ENCODE measurements at regions not wholly inside any gene's neighbourhood (a gene's known extent, or its start where the extent isn't known, plus 50 kb on each side); places are given as distances from the start of the nearest gene placed in this dataset.

DNA sequence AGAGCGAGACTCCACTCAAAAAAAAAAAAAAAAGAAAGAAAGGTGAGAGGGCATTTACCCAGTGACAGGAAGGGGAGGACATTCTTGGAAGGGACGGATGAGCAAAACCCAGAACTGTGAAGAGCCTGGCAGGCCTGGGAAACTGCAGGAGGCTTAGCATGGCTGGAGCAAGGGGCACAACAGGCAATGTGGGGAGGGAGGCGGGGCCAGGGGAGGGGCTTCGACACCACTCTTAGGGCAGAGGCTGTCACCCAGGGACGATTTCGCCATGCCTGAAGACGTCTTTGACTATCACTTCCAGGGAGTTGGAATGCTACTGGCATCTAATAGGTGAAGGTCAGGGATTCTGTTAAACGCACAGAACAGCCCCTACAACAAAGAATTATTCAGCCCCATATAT is 184.0 kb downstream of the HUNK start:
- CTCF ChIA-PET = no interaction called here
- Histone ChIP-seq H3K4me1 (ENCODE audit: control insufficient read depth, insufficient read depth, low read length) (no peaks in the 10 kb centered on the region), H3K36me3 (ENCODE audit: control insufficient read depth in 2 of 2, insufficient read depth in 1 of 2, low read length in 2 of 2) (no peaks in the 10 kb centered on the region), H3K4me3 (ENCODE audit: low read depth, low read length) (no peak overlapping the region), H3K27ac (ENCODE audit: extremely low read depth, low read depth, low read length) (no peak overlapping the region), H3K9me3 (ENCODE audit: control insufficient read depth, insufficient read depth, low read depth, low read length) (no peaks in the 10 kb centered on the region)
- TF ChIP-seq SP3 (tag by site-specific recombination; IDR thresholded peaks at IDR 0.05) = no peak
- TF ChIP-seq YY1 (tag by site-specific recombination; IDR thresholded peaks at IDR 0.05) = no peak
- TF ChIP-seq ZNF768 (tag by site-specific recombination; IDR thresholded peaks at IDR 0.05) = no peak
- TF ChIP-seq, protein P1, sequence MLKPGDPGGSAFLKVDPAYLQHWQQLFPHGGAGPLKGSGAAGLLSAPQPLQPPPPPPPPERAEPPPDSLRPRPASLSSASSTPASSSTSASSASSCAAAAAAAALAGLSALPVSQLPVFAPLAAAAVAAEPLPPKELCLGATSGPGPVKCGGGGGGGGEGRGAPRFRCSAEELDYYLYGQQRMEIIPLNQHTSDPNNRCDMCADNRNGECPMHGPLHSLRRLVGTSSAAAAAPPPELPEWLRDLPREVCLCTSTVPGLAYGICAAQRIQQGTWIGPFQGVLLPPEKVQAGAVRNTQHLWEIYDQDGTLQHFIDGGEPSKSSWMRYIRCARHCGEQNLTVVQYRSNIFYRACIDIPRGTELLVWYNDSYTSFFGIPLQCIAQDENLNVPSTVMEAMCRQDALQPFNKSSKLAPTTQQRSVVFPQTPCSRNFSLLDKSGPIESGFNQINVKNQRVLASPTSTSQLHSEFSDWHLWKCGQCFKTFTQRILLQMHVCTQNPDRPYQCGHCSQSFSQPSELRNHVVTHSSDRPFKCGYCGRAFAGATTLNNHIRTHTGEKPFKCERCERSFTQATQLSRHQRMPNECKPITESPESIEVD (tag by site-specific recombination; IDR thresholded peaks at IDR 0.05) = no peak
- TF ChIP-seq KLF7 (tag by site-specific recombination; IDR thresholded peaks at IDR 0.05; ENCODE audit: borderline replicate concordance) = no peak
- POLR2A ChIA-PET = no interaction called here

DNA sequence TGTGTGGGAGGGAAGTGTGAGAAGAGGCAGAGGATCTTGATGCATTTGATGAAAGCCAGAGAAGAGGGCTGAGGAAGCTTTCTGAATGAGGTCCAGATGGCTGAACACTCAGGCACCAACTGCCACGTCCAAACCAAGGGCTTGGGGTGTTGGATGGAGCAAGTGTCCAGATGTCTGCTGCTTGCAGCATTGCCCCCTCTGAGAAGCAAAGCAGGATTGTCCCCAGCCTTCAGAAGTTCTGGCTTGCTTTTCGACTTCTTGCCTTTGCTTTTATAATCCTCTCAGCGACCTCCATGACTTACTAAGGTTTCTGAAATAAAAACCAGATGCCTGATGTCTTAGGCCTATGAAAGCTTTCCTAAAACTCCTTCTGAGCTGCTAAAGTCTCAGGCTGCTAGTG is 182.5 kb downstream of the HUNK start:
- CTCF ChIA-PET = no interaction called here

More for the DNA sequence above, 182.5 kb downstream of the HUNK start:
- no peaks in the 10 kb centered on the region for H3K4me1 ChIP-seq (ENCODE audit: control insufficient read depth, insufficient read depth, low read length)
- POLR2A ChIA-PET = no interaction called here
- no peak overlapping the region for H3K4me3 ChIP-seq (ENCODE audit: low read depth, low read length)
- H3K9me3 ChIP-seq (ENCODE audit: control insufficient read depth, insufficient read depth, low read depth, low read length) = no peaks in the 10 kb centered on the region
- H3K36me3 ChIP-seq (ENCODE audit: control insufficient read depth in 2 of 2, insufficient read depth in 1 of 2, low read length in 2 of 2) = no peaks in the 10 kb centered on the region
- TF ChIP-seq, protein P2, sequence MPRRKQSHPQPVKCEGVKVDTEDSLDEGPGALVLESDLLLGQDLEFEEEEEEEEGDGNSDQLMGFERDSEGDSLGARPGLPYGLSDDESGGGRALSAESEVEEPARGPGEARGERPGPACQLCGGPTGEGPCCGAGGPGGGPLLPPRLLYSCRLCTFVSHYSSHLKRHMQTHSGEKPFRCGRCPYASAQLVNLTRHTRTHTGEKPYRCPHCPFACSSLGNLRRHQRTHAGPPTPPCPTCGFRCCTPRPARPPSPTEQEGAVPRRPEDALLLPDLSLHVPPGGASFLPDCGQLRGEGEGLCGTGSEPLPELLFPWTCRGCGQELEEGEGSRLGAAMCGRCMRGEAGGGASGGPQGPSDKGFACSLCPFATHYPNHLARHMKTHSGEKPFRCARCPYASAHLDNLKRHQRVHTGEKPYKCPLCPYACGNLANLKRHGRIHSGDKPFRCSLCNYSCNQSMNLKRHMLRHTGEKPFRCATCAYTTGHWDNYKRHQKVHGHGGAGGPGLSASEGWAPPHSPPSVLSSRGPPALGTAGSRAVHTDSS (tag by site-specific recombination; IDR thresholded peaks at IDR 0.05) = no peak
- no peak for TF ChIP-seq ZBTB21 (tag by site-specific recombination; IDR thresholded peaks at IDR 0.05)
- TF ChIP-seq, protein P3, sequence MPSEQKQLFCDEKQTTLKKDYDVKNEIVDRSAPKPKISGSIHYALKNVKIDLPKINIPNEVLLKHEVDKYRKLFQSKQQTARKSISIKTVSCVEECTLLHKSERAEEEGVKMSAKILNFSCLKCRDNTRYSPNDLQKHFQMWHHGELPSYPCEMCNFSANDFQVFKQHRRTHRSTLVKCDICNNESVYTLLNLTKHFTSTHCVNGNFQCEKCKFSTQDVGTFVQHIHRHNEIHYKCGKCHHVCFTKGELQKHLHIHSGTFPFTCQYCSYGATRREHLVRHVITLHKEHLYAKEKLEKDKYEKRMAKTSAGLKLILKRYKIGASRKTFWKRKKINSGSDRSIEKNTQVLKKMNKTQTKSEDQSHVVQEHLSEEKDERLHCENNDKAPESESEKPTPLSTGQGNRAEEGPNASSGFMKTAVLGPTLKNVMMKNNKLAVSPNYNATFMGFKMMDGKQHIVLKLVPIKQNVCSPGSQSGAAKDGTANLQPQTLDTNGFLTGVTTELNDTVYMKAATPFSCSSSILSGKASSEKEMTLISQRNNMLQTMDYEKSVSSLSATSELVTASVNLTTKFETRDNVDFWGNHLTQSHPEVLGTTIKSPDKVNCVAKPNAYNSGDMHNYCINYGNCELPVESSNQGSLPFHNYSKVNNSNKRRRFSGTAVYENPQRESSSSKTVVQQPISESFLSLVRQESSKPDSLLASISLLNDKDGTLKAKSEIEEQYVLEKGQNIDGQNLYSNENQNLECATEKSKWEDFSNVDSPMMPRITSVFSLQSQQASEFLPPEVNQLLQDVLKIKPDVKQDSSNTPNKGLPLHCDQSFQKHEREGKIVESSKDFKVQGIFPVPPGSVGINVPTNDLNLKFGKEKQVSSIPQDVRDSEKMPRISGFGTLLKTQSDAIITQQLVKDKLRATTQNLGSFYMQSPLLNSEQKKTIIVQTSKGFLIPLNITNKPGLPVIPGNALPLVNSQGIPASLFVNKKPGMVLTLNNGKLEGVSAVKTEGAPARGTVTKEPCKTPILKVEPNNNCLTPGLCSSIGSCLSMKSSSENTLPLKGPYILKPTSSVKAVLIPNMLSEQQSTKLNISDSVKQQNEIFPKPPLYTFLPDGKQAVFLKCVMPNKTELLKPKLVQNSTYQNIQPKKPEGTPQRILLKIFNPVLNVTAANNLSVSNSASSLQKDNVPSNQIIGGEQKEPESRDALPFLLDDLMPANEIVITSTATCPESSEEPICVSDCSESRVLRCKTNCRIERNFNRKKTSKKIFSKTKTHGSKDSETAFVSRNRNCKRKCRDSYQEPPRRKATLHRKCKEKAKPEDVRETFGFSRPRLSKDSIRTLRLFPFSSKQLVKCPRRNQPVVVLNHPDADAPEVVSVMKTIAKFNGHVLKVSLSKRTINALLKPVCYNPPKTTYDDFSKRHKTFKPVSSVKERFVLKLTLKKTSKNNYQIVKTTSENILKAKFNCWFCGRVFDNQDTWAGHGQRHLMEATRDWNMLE (tag by site-specific recombination; conservative IDR thresholded peaks at IDR 0.05; ENCODE audit: low read depth) = no peak
- TF ChIP-seq, protein P4, sequence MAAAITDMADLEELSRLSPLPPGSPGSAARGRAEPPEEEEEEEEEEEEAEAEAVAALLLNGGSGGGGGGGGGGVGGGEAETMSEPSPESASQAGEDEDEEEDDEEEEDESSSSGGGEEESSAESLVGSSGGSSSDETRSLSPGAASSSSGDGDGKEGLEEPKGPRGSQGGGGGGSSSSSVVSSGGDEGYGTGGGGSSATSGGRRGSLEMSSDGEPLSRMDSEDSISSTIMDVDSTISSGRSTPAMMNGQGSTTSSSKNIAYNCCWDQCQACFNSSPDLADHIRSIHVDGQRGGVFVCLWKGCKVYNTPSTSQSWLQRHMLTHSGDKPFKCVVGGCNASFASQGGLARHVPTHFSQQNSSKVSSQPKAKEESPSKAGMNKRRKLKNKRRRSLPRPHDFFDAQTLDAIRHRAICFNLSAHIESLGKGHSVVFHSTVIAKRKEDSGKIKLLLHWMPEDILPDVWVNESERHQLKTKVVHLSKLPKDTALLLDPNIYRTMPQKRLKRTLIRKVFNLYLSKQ (tag by site-specific recombination; IDR thresholded peaks at IDR 0.05; ENCODE audit: borderline replicate concordance) = no peak
- H3K27ac ChIP-seq (ENCODE audit: extremely low read depth, low read depth, low read length) = no peak overlapping the region
